ENCODE measurements at regions not wholly inside any gene's neighbourhood (a gene's known extent, or its start where the extent isn't known, plus 50 kb on each side); places are given as distances from the start of the nearest gene placed in this dataset.

- dilution Hi-C loops (cut with MboI; ENCODE audit: extremely low pct_ligation_motif_present, low sequenced_read_pairs): no loop called here
- no peak for FAIRE-seq
These were observed 342.4 kb upstream of the GRM3 start for GRCh38 chr7:86301301-86301700.

GRCh38 chr7:86295526-86295925 lies 348.2 kb upstream of the GRM3 start:
- H3K9ac ChIP-seq (ENCODE audit: control insufficient read depth, extremely low read depth, insufficient read depth, low read length): no peak overlapping the region
- H3K27me3 ChIP-seq (ENCODE audit: control insufficient read depth, extremely low read depth, insufficient read depth, low read length): no peaks in the 10 kb centered on the region
- no peak overlapping the region for H3K4me3 ChIP-seq (ENCODE audit: control insufficient read depth in 2 of 3, extremely low read depth in 1 of 3, insufficient read depth in 2 of 3, low read depth in 1 of 3, low read length in 3 of 3)
- H3K9me3 ChIP-seq (ENCODE audit: control insufficient read depth, low read depth, low read length): no peaks in the 10 kb centered on the region
- no peaks in the 10 kb centered on the region for H3K4me1 ChIP-seq (ENCODE audit: control insufficient read depth, extremely low read depth, insufficient read depth, low read length)
- FAIRE-seq (no peak), DNase-seq (ENCODE audit: low read depth, low spot score) (no peak)
- no peaks in the 10 kb centered on the region for H4K20me1 ChIP-seq (ENCODE audit: control insufficient read depth, extremely low read depth, insufficient read depth, low read length)
- dilution Hi-C loops (cut with MboI; ENCODE audit: extremely low pct_ligation_motif_present, low sequenced_read_pairs): no loop called here
- no peaks in the 10 kb centered on the region for H3K9me1 ChIP-seq (ENCODE audit: control insufficient read depth, extremely low read depth, insufficient read depth, low read length)
- TF ChIP-seq EZH2 (IDR thresholded peaks at IDR 0.05; ENCODE audit: low read length) (no peak), CTCF (optimal IDR thresholded peaks at IDR 0.05 in 1 of 3, IDR thresholded peaks at IDR 0.05 in 1 of 3, conservative IDR thresholded peaks at IDR 0.05 in 1 of 3; ENCODE audit: extremely low read depth in 1 of 3, insufficient read depth in 2 of 3, low read length in 3 of 3) (no peak)
- H3K4me2 ChIP-seq (ENCODE audit: control insufficient read depth, extremely low read depth, insufficient read depth, low read depth, low read length): no peak overlapping the region
- H2AFZ ChIP-seq (ENCODE audit: control insufficient read depth, low read length): no peak overlapping the region
- H3K36me3 ChIP-seq (ENCODE audit: control insufficient read depth in 2 of 2, extremely low read depth in 1 of 2, insufficient read depth in 2 of 2, low read length in 2 of 2): no peaks in the 10 kb centered on the region
- no peak overlapping the region for H3K27ac ChIP-seq (ENCODE audit: control insufficient read depth, insufficient read depth, low read length)
- H3K79me2 ChIP-seq (ENCODE audit: control insufficient read depth, insufficient read depth, low read length): no peaks in the 10 kb centered on the region

More at GRCh38 chr7:86301301-86301700, 342.4 kb upstream of the GRM3 start:
- DNase-seq (ENCODE audit: low read depth, low spot score): no peak
- no peak overlapping the region for H3K4me2 ChIP-seq (ENCODE audit: control insufficient read depth, extremely low read depth, insufficient read depth, low read depth, low read length)
- H2AFZ ChIP-seq (ENCODE audit: control insufficient read depth, low read length): no peak overlapping the region
- no peak for TF ChIP-seq CTCF (optimal IDR thresholded peaks at IDR 0.05 in 1 of 3, IDR thresholded peaks at IDR 0.05 in 1 of 3, conservative IDR thresholded peaks at IDR 0.05 in 1 of 3; ENCODE audit: extremely low read depth in 1 of 3, insufficient read depth in 2 of 3, low read length in 3 of 3)
- TF ChIP-seq EZH2 (IDR thresholded peaks at IDR 0.05; ENCODE audit: low read length): no peak
- H3K79me2 ChIP-seq (ENCODE audit: control insufficient read depth, insufficient read depth, low read length): no peaks in the 10 kb centered on the region
- no peak overlapping the region for H3K27ac ChIP-seq (ENCODE audit: control insufficient read depth, insufficient read depth, low read length)
- no peak overlapping the region for H3K4me3 ChIP-seq (ENCODE audit: control insufficient read depth in 2 of 3, extremely low read depth in 1 of 3, insufficient read depth in 2 of 3, low read depth in 1 of 3, low read length in 3 of 3)
- H3K9me1 ChIP-seq (ENCODE audit: control insufficient read depth, extremely low read depth, insufficient read depth, low read length): no peaks in the 10 kb centered on the region
- no peaks in the 10 kb centered on the region for H3K4me1 ChIP-seq (ENCODE audit: control insufficient read depth, extremely low read depth, insufficient read depth, low read length)
- no peaks in the 10 kb centered on the region for H3K9me3 ChIP-seq (ENCODE audit: control insufficient read depth, low read depth, low read length)
- H3K27me3 ChIP-seq (ENCODE audit: control insufficient read depth, extremely low read depth, insufficient read depth, low read length): no peaks in the 10 kb centered on the region
- H4K20me1 ChIP-seq (ENCODE audit: control insufficient read depth, extremely low read depth, insufficient read depth, low read length): no peaks in the 10 kb centered on the region
- H3K9ac ChIP-seq (ENCODE audit: control insufficient read depth, extremely low read depth, insufficient read depth, low read length): no peak overlapping the region
- H3K36me3 ChIP-seq (ENCODE audit: control insufficient read depth in 2 of 2, extremely low read depth in 1 of 2, insufficient read depth in 2 of 2, low read length in 2 of 2): no peaks in the 10 kb centered on the region

All from keratinocyte (primary cell).